AG08396 (cell line): ENCODE measurements at regions not wholly inside any gene's neighbourhood (a gene's known extent, or its start where the extent isn't known, plus 50 kb on each side); places are given as distances from the start of the nearest gene placed in this dataset.

ENCODE experiments used
- DNase-seq: peaks from one replicate; pipeline ENCODE4 v3.0.0; 2012; ENCODE audit warnings: low spot score, mixed read lengths

GRCh38 chr12:124395284-124395752, 100.4 kb downstream of the RFLNA start:
- DNase-seq: no peak

GRCh38 chr12:124394462-124395128, 99.7 kb downstream of the RFLNA start:
- no peak for DNase-seq

DNA sequence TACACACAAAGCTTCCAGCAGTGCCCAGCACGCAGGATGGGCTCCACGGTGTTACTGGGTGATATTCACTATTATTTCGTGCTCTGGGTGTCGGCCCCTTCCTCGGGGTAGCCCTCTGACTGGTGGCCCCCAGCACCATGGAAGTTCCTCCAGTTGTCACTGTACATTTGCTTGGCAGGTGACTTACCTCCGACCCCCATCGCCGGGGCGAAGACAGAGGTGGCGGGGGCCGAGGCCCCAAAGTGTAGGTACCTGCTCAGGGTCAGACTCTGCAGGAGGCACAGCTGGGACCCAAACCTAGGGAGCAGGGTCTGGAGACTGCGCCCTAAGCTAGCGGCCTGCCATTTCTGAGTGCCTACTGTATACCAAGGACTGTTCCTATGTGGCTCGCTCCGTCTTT, 98.9 kb downstream of the RFLNA start:
- DNase-seq: no peak

- no peak for DNase-seq
These were observed 98.5 kb downstream of the RFLNA start for GRCh38 chr12:124393414-124393790.

DNA sequence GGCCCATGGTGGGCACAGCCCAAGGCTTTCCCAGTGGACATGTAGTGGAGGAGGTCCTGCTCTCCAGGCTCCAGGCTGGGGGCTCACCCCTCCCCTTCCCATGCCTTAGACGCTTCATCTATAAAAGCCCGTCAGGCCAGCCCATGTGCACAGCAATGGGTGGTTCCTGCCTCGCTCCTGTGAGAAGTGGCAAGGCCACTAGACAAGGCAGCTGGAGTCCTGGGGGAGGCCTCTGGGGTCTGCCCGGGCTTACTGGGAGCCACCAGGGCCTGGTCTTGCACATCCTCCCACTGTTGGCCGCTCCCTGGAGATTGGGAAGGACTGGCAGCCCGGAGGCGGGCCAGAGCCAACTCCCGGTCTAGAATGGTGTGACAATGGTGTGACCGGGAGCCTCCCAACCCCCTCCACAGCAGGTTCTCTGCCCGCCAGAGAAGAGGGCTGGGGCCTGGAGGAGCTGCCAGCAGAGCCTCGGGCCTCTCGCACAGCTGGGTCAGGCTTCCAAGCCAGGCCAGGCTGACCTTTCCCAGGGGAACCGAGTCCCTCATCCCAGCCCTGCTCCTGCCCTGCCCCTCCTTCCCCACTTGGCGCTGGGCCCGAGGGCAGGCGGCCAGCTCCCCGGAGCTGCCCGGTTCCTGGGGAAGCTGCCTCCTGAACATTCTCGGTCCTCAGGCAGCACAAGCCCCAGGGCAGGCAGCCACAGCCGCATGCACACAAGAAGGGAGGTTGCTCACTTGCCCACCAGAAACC, 97.9 kb downstream of the RFLNA start:
- peak; percentile 83 for DNase-seq

- DNase-seq: peak; percentile 67
These were observed 97.4 kb downstream of the RFLNA start for GRCh38 chr12:124392271-124392666.

- no peak for DNase-seq
These were observed 96.7 kb downstream of the RFLNA start for GRCh38 chr12:124391340-124392261.

- peak; percentile 85 for DNase-seq
These were observed 95.7 kb downstream of the RFLNA start for GRCh38 chr12:124390442-124391097.

- no peak for DNase-seq
These were observed 95.0 kb downstream of the RFLNA start for GRCh38 chr12:124389725-124390441.

GRCh38 chr12:124389138-124389724, 94.3 kb downstream of the RFLNA start:
- DNase-seq: peak; percentile 85

DNA sequence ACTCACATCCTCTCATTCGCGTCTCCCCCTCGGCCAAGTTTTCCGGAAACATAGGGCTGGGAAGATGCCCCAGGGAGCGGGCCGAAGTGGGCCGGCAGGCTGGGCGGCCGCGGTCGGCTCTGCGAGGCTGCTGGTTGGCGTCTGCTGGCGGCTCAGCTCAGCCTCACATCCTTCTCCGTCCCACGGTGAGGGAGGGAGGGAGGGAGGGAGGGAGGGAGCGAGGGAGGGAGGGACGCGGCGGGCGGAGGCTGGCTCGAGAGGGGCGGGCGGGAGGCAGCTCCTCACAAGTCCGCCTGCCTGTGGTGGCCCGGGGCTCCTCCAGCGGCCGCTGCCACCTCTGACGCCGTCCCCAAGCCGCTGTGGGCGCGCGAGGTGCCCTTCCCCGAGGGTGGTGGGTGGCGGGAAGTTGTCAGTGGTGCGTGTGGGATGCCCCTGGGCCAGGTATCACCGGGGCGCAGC, 93.8 kb downstream of the RFLNA start:
- DNase-seq: peak; percentile 89

- no peak for DNase-seq
These were observed 93.3 kb downstream of the RFLNA start for GRCh38 chr12:124388038-124388671.

DNA sequence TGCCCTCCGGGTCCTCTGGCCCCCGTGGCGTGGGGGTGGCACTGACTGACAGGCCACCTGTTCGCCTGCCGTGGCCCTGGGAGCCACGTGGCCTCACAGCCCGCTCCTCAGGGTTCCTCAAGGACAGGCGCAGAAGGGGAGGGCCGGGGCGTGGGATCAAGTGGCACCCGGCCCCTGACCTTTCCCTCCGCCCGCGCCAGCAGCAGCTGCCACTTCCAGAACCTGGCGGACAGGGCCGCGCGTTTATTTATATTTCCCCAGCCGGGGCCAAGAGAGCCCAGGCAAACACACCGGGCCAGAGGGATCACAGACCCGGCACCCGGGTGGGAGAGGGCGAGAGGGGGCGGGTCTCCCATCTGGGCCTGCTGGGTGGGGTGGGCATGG, 92.6 kb downstream of the RFLNA start:
- no peak for DNase-seq

DNA sequence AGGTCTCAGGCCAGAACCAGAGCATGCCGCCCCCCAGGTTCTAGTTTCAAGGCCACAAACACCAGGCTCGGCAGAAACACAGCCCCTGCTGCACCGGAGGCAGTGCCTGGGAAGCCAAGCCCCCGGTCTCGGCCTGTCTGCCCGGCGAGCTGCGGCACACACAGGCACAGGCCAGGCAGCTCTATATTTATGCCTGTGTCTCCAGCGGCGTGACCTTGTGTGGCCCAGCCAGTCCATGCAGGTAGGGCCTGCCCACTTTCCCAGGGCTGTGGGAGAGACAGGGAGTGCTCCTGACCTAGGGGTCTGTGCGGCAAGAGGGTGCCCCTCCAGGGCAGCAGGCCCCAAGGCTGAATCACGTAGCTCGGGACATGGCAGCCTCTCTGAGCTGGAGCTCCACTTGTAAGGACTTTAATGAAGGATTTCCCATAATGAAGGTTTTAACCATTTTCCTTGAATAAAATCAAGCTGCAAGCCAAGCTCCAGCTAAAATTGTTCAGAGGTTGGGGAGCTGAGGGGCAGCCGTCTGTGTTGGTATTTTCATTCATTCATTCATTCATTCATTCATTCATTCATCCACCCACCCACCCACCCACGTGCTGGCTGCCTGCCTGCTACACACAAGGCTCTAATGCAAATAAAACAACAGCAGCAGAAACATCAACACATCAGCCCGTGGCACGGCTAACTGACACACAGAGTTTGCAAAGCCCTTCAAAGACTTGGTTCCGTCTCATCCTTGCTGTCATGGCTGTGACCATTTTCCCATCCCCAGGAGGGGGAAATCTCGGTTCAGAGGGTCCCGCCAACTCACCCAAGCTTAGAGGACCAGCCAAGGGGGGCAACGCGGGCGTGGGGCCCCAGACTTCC, 92.0 kb downstream of the RFLNA start:
- no peak for DNase-seq

GRCh38 chr12:124386059-124386458, 91.2 kb downstream of the RFLNA start:
- DNase-seq: no peak

DNA sequence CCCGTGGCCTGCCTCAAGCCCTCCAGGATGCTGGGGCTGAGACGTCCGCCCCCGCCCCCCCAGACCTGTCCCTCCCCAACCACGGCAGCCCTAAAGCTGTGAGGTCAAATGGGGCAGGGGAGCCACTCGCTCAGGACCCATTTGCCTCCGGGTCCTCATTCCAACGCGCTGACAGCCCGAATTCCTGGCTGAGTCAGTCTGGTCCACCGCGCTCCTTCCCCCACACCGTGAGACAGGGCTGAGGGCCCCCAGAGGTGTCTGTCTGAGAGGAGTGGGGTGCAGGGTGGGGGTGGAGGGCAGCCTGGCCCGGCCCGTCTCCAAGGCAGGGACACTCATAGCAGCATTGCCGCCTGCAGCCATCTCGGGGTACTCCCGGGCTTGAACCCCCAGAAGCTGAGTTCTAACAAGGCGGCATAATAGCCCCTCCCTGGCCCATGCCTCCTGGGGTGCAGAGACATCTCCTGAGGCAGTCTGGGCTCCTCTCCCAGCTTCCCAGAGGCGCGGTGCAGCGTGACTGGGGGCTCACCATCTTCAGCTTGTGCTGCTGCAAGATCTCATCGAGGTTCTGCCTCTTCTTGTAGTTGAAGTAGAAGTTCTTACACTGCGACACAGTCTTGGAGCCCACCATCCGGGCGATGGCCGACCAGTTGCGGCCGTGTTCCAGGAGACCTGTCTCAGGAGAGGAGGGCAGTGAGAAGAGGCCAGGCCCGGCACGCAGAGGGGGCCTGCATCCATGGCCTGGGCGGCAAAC, 90.5 kb downstream of the RFLNA start:
- peak; percentile 83 for DNase-seq

- no peak for DNase-seq
These were observed 89.5 kb downstream of the RFLNA start for GRCh38 chr12:124384299-124384894.

DNA sequence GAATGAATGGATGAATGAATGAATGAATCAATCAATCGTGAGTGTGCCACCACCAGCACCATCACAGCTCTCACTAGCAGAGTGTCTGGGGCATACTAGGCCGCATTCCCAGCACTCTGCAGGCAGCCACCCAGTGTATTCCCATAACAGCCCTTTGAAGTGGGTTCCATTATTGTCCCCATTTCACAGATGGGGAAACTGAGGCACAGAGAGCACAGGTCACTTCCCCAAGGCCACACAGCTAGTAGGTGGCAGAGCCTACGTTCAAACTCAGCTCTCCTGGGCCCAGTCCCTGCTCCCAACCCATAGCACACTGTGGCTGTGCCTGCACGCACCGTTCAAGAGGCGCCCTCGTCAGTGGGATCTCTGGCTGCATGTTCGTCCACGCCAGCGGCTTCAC, 88.1 kb downstream of the RFLNA start:
- no peak for DNase-seq
